ENCODE measurements at regions not wholly inside any gene's neighbourhood (a gene's known extent, or its start where the extent isn't known, plus 50 kb on each side); places are given as distances from the start of the nearest gene placed in this dataset.

GRCh38 chr5:105529851-105530250 lies 1967.3 kb upstream of the NUDT12 start:
- ATAC-seq: no peak

DNA sequence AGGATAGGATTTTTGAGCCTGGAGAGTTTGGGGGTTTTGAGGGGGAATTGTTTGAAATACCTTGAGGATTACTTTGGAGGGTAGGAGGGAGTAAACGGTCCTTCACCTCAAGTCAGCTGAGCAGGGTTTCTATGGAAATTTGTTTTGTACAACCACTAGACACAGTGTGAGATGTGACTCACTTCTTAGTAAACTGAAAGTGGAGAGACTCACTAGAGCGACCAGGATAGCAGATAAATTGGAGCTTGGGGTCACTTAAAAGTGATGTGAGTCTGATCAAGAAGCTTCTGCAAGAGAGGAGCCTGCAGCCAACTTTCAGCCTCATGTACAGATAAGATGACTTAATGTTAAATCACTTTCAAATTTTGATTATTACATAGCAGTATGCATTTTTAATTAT lies 1945.9 kb upstream of the NUDT12 start:
- peak; percentile 56; the same call in 2 of the 3 replicates for ATAC-seq
- TF ChIP-seq OSR1 (CRISPR knock-in tag; IDR thresholded peaks at IDR 0.05) (no peak), ZFP3 (CRISPR knock-in tag; IDR thresholded peaks at IDR 0.05) (no peak), ARNTL (CRISPR knock-in tag; IDR thresholded peaks at IDR 0.05; ENCODE audit: borderline replicate concordance, low read depth) (no peak), ZFP30 (CRISPR knock-in tag; IDR thresholded peaks at IDR 0.05) (no peak), ISL1 (CRISPR knock-in tag; IDR thresholded peaks at IDR 0.05) (no peak), GLIS3 (CRISPR knock-in tag; IDR thresholded peaks at IDR 0.05) (no peak), PPARA (CRISPR knock-in tag; IDR thresholded peaks at IDR 0.05; ENCODE audit: borderline replicate concordance) (no peak), ESRRG (CRISPR knock-in tag; IDR thresholded peaks at IDR 0.05) (no peak), TOX (CRISPR knock-in tag; IDR thresholded peaks at IDR 0.05; ENCODE audit: borderline replicate concordance) (no peak)
- TF ChIP-seq, protein P1, sequence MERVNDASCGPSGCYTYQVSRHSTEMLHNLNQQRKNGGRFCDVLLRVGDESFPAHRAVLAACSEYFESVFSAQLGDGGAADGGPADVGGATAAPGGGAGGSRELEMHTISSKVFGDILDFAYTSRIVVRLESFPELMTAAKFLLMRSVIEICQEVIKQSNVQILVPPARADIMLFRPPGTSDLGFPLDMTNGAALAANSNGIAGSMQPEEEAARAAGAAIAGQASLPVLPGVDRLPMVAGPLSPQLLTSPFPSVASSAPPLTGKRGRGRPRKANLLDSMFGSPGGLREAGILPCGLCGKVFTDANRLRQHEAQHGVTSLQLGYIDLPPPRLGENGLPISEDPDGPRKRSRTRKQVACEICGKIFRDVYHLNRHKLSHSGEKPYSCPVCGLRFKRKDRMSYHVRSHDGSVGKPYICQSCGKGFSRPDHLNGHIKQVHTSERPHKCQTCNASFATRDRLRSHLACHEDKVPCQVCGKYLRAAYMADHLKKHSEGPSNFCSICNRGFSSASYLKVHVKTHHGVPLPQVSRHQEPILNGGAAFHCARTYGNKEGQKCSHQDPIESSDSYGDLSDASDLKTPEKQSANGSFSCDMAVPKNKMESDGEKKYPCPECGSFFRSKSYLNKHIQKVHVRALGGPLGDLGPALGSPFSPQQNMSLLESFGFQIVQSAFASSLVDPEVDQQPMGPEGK (CRISPR knock-in tag; IDR thresholded peaks at IDR 0.05; ENCODE audit: borderline replicate concordance): no peak
- TF ChIP-seq, protein P2, sequence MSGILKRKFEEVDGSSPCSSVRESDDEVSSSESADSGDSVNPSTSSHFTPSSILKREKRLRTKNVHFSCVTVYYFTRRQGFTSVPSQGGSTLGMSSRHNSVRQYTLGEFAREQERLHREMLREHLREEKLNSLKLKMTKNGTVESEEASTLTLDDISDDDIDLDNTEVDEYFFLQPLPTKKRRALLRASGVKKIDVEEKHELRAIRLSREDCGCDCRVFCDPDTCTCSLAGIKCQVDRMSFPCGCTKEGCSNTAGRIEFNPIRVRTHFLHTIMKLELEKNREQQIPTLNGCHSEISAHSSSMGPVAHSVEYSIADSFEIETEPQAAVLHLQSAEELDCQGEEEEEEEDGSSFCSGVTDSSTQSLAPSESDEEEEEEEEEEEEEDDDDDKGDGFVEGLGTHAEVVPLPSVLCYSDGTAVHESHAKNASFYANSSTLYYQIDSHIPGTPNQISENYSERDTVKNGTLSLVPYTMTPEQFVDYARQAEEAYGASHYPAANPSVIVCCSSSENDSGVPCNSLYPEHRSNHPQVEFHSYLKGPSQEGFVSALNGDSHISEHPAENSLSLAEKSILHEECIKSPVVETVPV (CRISPR knock-in tag; IDR thresholded peaks at IDR 0.05): no peak

More at GRCh38 chr5:105529851-105530250, 1967.3 kb upstream of the NUDT12 start:
- TF ChIP-seq PPARA (CRISPR knock-in tag; IDR thresholded peaks at IDR 0.05; ENCODE audit: borderline replicate concordance) (no peak), ESRRG (CRISPR knock-in tag; IDR thresholded peaks at IDR 0.05) (no peak), ISL1 (CRISPR knock-in tag; IDR thresholded peaks at IDR 0.05) (no peak), RARB (CRISPR knock-in tag; IDR thresholded peaks at IDR 0.05) (no peak), OSR1 (CRISPR knock-in tag; IDR thresholded peaks at IDR 0.05) (no peak), ZFP3 (CRISPR knock-in tag; IDR thresholded peaks at IDR 0.05) (no peak), ZNF565 (CRISPR knock-in tag; conservative IDR thresholded peaks at IDR 0.05; ENCODE audit: low read depth) (no peak), ZNF8 (CRISPR knock-in tag; IDR thresholded peaks at IDR 0.05) (no peak), TOX (CRISPR knock-in tag; IDR thresholded peaks at IDR 0.05; ENCODE audit: borderline replicate concordance) (no peak), BACH2 (CRISPR knock-in tag; IDR thresholded peaks at IDR 0.05; ENCODE audit: borderline replicate concordance) (no peak), TCF4 (CRISPR knock-in tag; IDR thresholded peaks at IDR 0.05; ENCODE audit: borderline replicate concordance) (no peak), ZNF70 (CRISPR knock-in tag; IDR thresholded peaks at IDR 0.05) (no peak), ARNTL (CRISPR knock-in tag; IDR thresholded peaks at IDR 0.05; ENCODE audit: borderline replicate concordance, low read depth) (no peak), ZFP30 (CRISPR knock-in tag; IDR thresholded peaks at IDR 0.05) (no peak), TSHZ2 (CRISPR knock-in tag; IDR thresholded peaks at IDR 0.05) (no peak), SNAI2 (CRISPR knock-in tag; IDR thresholded peaks at IDR 0.05) (no peak)
- TF ChIP-seq, protein P1 (CRISPR knock-in tag; IDR thresholded peaks at IDR 0.05; ENCODE audit: borderline replicate concordance): no peak
- TF ChIP-seq, protein P3, sequence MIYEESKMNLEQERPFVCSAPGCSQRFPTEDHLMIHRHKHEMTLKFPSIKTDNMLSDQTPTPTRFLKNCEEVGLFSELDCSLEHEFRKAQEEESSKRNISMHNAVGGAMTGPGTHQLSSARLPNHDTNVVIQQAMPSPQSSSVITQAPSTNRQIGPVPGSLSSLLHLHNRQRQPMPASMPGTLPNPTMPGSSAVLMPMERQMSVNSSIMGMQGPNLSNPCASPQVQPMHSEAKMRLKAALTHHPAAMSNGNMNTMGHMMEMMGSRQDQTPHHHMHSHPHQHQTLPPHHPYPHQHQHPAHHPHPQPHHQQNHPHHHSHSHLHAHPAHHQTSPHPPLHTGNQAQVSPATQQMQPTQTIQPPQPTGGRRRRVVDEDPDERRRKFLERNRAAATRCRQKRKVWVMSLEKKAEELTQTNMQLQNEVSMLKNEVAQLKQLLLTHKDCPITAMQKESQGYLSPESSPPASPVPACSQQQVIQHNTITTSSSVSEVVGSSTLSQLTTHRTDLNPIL (CRISPR knock-in tag; IDR thresholded peaks at IDR 0.05; ENCODE audit: low read depth): no peak
- TF ChIP-seq, protein P4, sequence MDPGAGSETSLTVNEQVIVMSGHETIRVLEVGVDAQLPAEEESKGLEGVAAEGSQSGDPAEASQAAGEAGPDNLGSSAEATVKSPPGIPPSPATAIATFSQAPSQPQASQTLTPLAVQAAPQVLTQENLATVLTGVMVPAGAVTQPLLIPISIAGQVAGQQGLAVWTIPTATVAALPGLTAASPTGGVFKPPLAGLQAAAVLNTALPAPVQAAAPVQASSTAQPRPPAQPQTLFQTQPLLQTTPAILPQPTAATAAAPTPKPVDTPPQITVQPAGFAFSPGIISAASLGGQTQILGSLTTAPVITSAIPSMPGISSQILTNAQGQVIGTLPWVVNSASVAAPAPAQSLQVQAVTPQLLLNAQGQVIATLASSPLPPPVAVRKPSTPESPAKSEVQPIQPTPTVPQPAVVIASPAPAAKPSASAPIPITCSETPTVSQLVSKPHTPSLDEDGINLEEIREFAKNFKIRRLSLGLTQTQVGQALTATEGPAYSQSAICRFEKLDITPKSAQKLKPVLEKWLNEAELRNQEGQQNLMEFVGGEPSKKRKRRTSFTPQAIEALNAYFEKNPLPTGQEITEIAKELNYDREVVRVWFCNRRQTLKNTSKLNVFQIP (CRISPR knock-in tag; IDR thresholded peaks at IDR 0.05; ENCODE audit: borderline replicate concordance, low read depth): no peak
